ENCODE measurements at regions not wholly inside any gene's neighbourhood (a gene's known extent, or its start where the extent isn't known, plus 50 kb on each side); places are given as distances from the start of the nearest gene placed in this dataset.

DNA sequence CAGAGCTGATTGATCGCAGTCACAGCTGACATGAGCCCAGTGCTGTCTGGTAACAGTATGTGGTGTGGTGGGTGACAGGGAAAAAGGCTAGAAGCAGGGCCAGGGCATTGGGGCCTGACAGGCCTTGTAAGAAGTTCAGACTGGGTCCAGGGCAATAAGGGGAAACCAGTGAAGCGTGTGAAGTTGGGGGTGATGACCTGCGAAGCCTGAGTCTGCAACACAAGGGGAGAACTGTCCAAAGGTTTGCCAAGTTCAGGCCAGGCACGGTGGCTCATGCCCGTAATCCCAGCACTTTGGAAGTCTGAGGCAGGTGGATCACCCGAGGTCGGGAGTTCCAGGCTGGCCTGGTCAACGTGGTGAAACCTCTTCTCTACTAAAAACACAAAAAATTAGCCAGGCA, 983.9 kb upstream of the ZNF722 start:
- CTCF ChIA-PET (ENCODE audit: unreplicated experiment): no interaction called here
- intact Hi-C loops (cut with micrococcal nuclease; ENCODE audit: unreplicated experiment): no loop called here

DNA sequence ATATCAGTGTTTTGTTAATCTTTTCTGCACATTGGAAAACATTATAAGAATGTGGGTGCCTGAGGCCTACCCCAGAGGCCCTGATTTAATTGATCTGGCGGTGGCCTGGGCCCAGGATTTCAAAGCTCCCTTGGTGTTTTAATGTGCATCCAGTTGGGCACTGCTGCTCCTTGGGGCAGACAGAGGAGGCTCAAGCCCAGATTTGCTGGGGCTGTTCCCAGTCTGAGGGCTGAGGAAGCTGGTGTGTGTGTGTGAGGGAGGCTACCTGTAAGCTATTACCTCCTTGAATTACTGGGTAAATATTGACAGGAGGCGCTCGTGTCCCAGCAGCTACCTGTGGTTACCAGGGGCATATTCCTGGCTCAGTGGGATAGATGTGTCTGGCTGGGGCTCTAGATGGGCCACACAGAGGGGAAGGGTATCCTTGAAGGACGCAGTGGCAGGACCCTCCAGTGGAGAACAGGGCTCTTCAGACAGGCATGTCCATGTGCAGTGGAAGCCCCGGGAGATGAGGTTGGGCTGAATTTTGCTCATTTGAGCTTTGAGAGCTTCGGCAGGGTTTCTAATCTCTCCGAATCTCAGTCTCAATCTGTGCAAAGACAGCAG, 975.4 kb upstream of the ZNF722 start:
- intact Hi-C loops (cut with micrococcal nuclease; ENCODE audit: unreplicated experiment): no loop called here
- Histone ChIP-seq H3K79me2 (ENCODE audit: insufficient read depth, low read depth, low read length) (no peaks in the 10 kb centered on the region), H3K9me3 (ENCODE audit: low read length) (no peaks in the 10 kb centered on the region), H3K9me2 (ENCODE audit: insufficient read depth, low read length) (no peaks in the 10 kb centered on the region), H3K4me3 (ENCODE audit: low read depth, low read length, poor library complexity, severe bottlenecking) (no peak overlapping the region), H3K4me1 (ENCODE audit: insufficient read depth, low read length, poor library complexity, severe bottlenecking) (no peaks in the 10 kb centered on the region), H3K27ac (ENCODE audit: low read depth, low read length, poor library complexity, severe bottlenecking) (no peak overlapping the region), H2AFZ (ENCODE audit: low read length) (no peak overlapping the region), H3K36me3 (ENCODE audit: insufficient read depth, low read length) (no peaks in the 10 kb centered on the region), H3K4me2 (ENCODE audit: low read length) (no peak overlapping the region), H4K20me1 (ENCODE audit: insufficient read depth, low read length) (no peaks in the 10 kb centered on the region)
- TF ChIP-seq, protein P1, sequence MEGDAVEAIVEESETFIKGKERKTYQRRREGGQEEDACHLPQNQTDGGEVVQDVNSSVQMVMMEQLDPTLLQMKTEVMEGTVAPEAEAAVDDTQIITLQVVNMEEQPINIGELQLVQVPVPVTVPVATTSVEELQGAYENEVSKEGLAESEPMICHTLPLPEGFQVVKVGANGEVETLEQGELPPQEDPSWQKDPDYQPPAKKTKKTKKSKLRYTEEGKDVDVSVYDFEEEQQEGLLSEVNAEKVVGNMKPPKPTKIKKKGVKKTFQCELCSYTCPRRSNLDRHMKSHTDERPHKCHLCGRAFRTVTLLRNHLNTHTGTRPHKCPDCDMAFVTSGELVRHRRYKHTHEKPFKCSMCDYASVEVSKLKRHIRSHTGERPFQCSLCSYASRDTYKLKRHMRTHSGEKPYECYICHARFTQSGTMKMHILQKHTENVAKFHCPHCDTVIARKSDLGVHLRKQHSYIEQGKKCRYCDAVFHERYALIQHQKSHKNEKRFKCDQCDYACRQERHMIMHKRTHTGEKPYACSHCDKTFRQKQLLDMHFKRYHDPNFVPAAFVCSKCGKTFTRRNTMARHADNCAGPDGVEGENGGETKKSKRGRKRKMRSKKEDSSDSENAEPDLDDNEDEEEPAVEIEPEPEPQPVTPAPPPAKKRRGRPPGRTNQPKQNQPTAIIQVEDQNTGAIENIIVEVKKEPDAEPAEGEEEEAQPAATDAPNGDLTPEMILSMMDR (conservative IDR thresholded peaks at IDR 0.05; ENCODE audit: low read length): no peak
- TF ChIP-seq EZH2phosphoT487 (IDR thresholded peaks at IDR 0.05; ENCODE audit: borderline replicate concordance, low read depth, low read length): no peak
- ChIA-PET POLR2A (no interaction called here), CTCF (ENCODE audit: unreplicated experiment) (no interaction called here)
- no peak for DNase-seq (ENCODE audit: low spot score)
- BruUV-seq (replicated peaks): no TSS peak

More for the DNA sequence above, 983.9 kb upstream of the ZNF722 start:
- BruUV-seq (replicated peaks): no TSS peak
- Histone ChIP-seq H3K4me3 (ENCODE audit: low read depth, low read length, poor library complexity, severe bottlenecking) (no peak overlapping the region), H3K4me1 (ENCODE audit: insufficient read depth, low read length, poor library complexity, severe bottlenecking) (no peaks in the 10 kb centered on the region), H3K4me2 (ENCODE audit: low read length) (no peak overlapping the region), H3K27ac (ENCODE audit: low read depth, low read length, poor library complexity, severe bottlenecking) (no peak overlapping the region), H3K9me3 (ENCODE audit: low read length) (no peaks in the 10 kb centered on the region), H3K79me2 (ENCODE audit: insufficient read depth, low read depth, low read length) (no peaks in the 10 kb centered on the region), H3K36me3 (ENCODE audit: insufficient read depth, low read length) (no peaks in the 10 kb centered on the region), H3K9me2 (ENCODE audit: insufficient read depth, low read length) (no peaks in the 10 kb centered on the region), H4K20me1 (ENCODE audit: insufficient read depth, low read length) (no peaks in the 10 kb centered on the region), H2AFZ (ENCODE audit: low read length) (no peak overlapping the region)
- TF ChIP-seq EZH2phosphoT487 (IDR thresholded peaks at IDR 0.05; ENCODE audit: borderline replicate concordance, low read depth, low read length): no peak
- TF ChIP-seq, protein P1 (conservative IDR thresholded peaks at IDR 0.05; ENCODE audit: low read length): no peak
- POLR2A ChIA-PET: no interaction called here
- DNase-seq (ENCODE audit: low spot score): no peak

DNA sequence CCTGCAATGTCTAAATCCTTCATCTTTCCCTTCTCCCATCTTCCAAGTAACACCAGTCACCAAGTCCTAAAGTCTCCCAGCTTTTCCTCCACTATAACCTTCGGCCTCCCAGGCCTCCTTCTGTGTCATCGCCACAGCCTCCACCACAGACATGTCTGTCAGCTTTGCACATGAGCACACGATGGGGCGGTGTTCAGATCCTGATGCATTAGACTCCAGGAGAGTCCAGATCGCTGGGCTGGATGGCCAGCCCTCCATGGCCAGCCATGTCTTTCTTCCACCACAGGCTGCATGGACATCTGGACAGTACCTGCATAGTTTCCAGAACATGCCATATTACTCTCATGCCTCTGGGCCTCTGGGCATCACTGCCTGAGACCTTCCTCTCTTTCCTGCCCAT, 974.2 kb upstream of the ZNF722 start:
- no peak for TF ChIP-seq EZH2phosphoT487 (IDR thresholded peaks at IDR 0.05; ENCODE audit: borderline replicate concordance, low read depth, low read length)
- TF ChIP-seq, protein P1 (conservative IDR thresholded peaks at IDR 0.05; ENCODE audit: low read length): no peak
- Histone ChIP-seq H3K9me2 (ENCODE audit: insufficient read depth, low read length) (no peaks in the 10 kb centered on the region), H3K27ac (ENCODE audit: low read depth, low read length, poor library complexity, severe bottlenecking) (no peak overlapping the region), H3K4me1 (ENCODE audit: insufficient read depth, low read length, poor library complexity, severe bottlenecking) (no peaks in the 10 kb centered on the region), H3K4me2 (ENCODE audit: low read length) (no peak overlapping the region), H3K79me2 (ENCODE audit: insufficient read depth, low read depth, low read length) (no peaks in the 10 kb centered on the region), H2AFZ (ENCODE audit: low read length) (no peak overlapping the region), H3K36me3 (ENCODE audit: insufficient read depth, low read length) (no peaks in the 10 kb centered on the region), H4K20me1 (ENCODE audit: insufficient read depth, low read length) (no peaks in the 10 kb centered on the region), H3K9me3 (ENCODE audit: low read length) (no peaks in the 10 kb centered on the region), H3K4me3 (ENCODE audit: low read depth, low read length, poor library complexity, severe bottlenecking) (no peak overlapping the region)
- ChIA-PET POLR2A (no interaction called here), CTCF (ENCODE audit: unreplicated experiment) (no interaction called here)
- intact Hi-C loops (cut with micrococcal nuclease; ENCODE audit: unreplicated experiment): no loop called here
- no peak for DNase-seq (ENCODE audit: low spot score)
- BruUV-seq (replicated peaks): no TSS peak
